C4-2B (cell line): ENCODE measurements at regions not wholly inside any gene's neighbourhood (a gene's known extent, or its start where the extent isn't known, plus 50 kb on each side); places are given as distances from the start of the nearest gene placed in this dataset.

Experiments used
- ZFX ChIP-seq: fragments of 450-650 bp; IDR thresholded peaks from 2 replicates; pipeline ENCODE4 v1.6.1; 2017
- TF ChIP-seq, protein P1 (sequence below): fragments of 450-650 bp; conservative IDR thresholded peaks from 2 replicates; pipeline ENCODE4 v1.5.1; 2017; ENCODE audit warnings: mild to moderate bottlenecking

DNA sequence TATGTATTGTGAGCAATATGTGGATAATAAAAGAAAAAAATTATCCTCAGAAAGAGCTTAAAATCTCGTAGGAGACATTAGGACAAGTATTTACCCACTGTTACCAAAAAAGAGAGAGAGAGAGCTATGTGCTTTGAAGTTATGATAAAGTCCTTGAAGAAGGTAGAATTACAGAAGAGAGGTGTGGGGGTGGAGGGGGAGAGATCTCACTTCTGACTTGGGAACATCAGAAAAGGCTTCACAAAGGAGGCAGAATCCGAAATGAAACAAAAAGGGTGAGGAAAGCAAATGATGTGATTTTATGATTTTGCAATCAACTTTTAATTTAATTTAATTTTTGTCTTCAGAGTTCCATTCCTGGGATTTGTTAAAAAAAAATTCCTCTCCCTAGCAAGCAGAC is 311.8 kb upstream of the ATP2B1 start:
- TF ChIP-seq, protein P1, sequence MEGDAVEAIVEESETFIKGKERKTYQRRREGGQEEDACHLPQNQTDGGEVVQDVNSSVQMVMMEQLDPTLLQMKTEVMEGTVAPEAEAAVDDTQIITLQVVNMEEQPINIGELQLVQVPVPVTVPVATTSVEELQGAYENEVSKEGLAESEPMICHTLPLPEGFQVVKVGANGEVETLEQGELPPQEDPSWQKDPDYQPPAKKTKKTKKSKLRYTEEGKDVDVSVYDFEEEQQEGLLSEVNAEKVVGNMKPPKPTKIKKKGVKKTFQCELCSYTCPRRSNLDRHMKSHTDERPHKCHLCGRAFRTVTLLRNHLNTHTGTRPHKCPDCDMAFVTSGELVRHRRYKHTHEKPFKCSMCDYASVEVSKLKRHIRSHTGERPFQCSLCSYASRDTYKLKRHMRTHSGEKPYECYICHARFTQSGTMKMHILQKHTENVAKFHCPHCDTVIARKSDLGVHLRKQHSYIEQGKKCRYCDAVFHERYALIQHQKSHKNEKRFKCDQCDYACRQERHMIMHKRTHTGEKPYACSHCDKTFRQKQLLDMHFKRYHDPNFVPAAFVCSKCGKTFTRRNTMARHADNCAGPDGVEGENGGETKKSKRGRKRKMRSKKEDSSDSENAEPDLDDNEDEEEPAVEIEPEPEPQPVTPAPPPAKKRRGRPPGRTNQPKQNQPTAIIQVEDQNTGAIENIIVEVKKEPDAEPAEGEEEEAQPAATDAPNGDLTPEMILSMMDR = no peak
- TF ChIP-seq ZFX = no peak
